ENCODE measurements at regions not wholly inside any gene's neighbourhood (a gene's known extent, or its start where the extent isn't known, plus 50 kb on each side); places are given as distances from the start of the nearest gene placed in this dataset.

GRCh38 chr4:79584902-79585301, 176.9 kb upstream of the GK2 start:
- Histone ChIP-seq H3K27me3 (no peaks in the 10 kb centered on the region), H3K4me3 (no peak overlapping the region), H3K36me3 (no peaks in the 10 kb centered on the region), H3K4me1 (no peaks in the 10 kb centered on the region), H3K9me3 (no peaks in the 10 kb centered on the region), H3K27ac (no peak overlapping the region)
- ATAC-seq (no peak), DNase-seq (no peak)
- intact Hi-C loops (cut with DNase I): no loop called here
- TF ChIP-seq CTCF (IDR thresholded peaks at IDR 0.05): no peak

GRCh38 chr4:79584352-79584751, 176.3 kb upstream of the GK2 start:
- no peak overlapping the region for H3K4me3 ChIP-seq
- no peaks in the 10 kb centered on the region for H3K36me3 ChIP-seq
- no peaks in the 10 kb centered on the region for H3K4me1 ChIP-seq
- no peak overlapping the region for H3K27ac ChIP-seq
- DNase-seq (no peak), ATAC-seq (no peak)
- H3K9me3 ChIP-seq: no peaks in the 10 kb centered on the region
- no peak for TF ChIP-seq CTCF (IDR thresholded peaks at IDR 0.05)
- intact Hi-C loops (cut with DNase I): no loop called here
- H3K27me3 ChIP-seq: no peaks in the 10 kb centered on the region

DNA sequence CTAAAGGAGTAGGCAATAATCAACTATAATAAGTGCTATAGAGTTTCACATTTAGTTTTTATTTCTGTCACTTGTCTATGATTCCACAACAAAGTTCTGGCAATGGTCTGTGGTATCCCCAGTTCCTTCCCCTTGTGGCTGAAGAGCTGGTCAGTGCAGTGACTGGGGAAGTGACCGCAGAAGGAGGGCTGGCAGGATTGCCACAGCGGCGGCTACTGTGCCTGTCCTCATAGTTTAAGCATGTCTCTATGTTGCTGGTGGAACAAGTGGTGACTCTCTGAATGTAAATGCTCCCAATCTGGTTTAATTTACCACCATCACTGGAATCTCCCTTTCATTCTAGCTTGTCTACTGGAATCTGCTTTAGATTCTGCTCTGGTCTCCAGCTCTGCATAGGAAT, 170.6 kb upstream of the GK2 start:
- ATAC-seq: peak; percentile 95
- DNase-seq: peak; percentile 73
- intact Hi-C loops (cut with DNase I): no loop called here

GRCh38 chr4:79576429-79576753, 168.4 kb upstream of the GK2 start:
- ATAC-seq (peak; percentile 74), DNase-seq (no peak)
- H3K9me3 ChIP-seq: no peaks in the 10 kb centered on the region
- no peaks in the 10 kb centered on the region for H3K36me3 ChIP-seq
- H3K4me3 ChIP-seq: no peak overlapping the region
- intact Hi-C loops (cut with DNase I): no loop called here
- no peaks in the 10 kb centered on the region for H3K27me3 ChIP-seq
- no peaks in the 10 kb centered on the region for H3K4me1 ChIP-seq
- TF ChIP-seq CTCF (IDR thresholded peaks at IDR 0.05): peak; percentile 38
- no peak overlapping the region for H3K27ac ChIP-seq

More for the DNA sequence above, 170.6 kb upstream of the GK2 start:
- no peak overlapping the region for H3K27ac ChIP-seq
- H3K9me3 ChIP-seq: no peaks in the 10 kb centered on the region
- H3K27me3 ChIP-seq: no peaks in the 10 kb centered on the region
- H3K4me1 ChIP-seq: no peaks in the 10 kb centered on the region
- no peak overlapping the region for H3K4me3 ChIP-seq
- TF ChIP-seq CTCF (IDR thresholded peaks at IDR 0.05): no peak
- H3K36me3 ChIP-seq: no peaks in the 10 kb centered on the region

- no peak for ATAC-seq
- intact Hi-C loops (cut with DNase I): no loop called here
- DNase-seq: no peak
- Histone ChIP-seq H3K9me3 (no peaks in the 10 kb centered on the region), H3K27ac (no peak overlapping the region), H3K27me3 (no peaks in the 10 kb centered on the region), H3K4me3 (no peak overlapping the region), H3K4me1 (no peaks in the 10 kb centered on the region), H3K36me3 (no peaks in the 10 kb centered on the region)
- no peak for TF ChIP-seq CTCF (IDR thresholded peaks at IDR 0.05)
Measured at GRCh38 chr4:79575709-79576428, 167.8 kb upstream of the GK2 start.

Data from upper lobe of right lung (tissue), 1 donor.